ENCODE measurements at regions not wholly inside any gene's neighbourhood (a gene's known extent, or its start where the extent isn't known, plus 50 kb on each side); places are given as distances from the start of the nearest gene placed in this dataset.

DNA sequence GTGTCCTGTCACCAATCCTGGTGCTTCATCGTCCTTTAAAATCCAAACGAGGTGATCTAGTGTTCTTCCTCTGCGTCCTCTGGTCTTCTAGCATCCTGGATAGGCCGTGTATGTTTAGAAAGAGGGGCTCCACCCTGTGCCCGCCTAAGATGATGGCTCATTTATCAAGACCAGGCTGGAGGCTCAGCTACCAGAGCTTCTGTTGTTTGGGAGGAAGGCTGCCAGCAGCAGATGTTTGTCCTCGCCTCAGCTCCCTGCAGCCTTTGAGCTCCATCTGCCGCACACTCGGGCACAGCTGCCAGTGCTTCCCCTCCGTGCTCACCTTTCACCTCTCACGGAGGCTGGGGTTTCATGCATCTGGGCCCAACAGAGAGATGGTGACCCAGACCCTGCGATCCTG is 954.7 kb upstream of the RBFOX1 start:
- TF ChIP-seq, protein P1, sequence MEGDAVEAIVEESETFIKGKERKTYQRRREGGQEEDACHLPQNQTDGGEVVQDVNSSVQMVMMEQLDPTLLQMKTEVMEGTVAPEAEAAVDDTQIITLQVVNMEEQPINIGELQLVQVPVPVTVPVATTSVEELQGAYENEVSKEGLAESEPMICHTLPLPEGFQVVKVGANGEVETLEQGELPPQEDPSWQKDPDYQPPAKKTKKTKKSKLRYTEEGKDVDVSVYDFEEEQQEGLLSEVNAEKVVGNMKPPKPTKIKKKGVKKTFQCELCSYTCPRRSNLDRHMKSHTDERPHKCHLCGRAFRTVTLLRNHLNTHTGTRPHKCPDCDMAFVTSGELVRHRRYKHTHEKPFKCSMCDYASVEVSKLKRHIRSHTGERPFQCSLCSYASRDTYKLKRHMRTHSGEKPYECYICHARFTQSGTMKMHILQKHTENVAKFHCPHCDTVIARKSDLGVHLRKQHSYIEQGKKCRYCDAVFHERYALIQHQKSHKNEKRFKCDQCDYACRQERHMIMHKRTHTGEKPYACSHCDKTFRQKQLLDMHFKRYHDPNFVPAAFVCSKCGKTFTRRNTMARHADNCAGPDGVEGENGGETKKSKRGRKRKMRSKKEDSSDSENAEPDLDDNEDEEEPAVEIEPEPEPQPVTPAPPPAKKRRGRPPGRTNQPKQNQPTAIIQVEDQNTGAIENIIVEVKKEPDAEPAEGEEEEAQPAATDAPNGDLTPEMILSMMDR (IDR thresholded peaks at IDR 0.05; ENCODE audit: low read depth, low read length) = no peak
- TF ChIP-seq EZH2phosphoT487 (IDR thresholded peaks at IDR 0.05; ENCODE audit: low read depth) = no peak
